HCT116 (cell line): ENCODE measurements at regions not wholly inside any gene's neighbourhood (a gene's known extent, or its start where the extent isn't known, plus 50 kb on each side); places are given as distances from the start of the nearest gene placed in this dataset.

Experiments
- ATAC-seq: fragments of 200-7000 bp; cut with Tn5 transposase; 2 replicates; pipeline ENCODE4 v1.9.1; 2020; ENCODE audit warnings: mild to moderate bottlenecking, moderate library complexity
- BruUV-seq: library from RNA; stranded (reverse); fragments of 400-500 nt; replicated peaks from 2 replicates; lab custom pipeline; 2021; lab: Mats Ljungman, UMichigan
- CTCF ChIA-PET: fragments of 300-600 bp; sonication (Branson Sonifier 250); formaldehyde crosslinking; loops from one replicate; lab custom pipeline; 2021; ENCODE audit warnings: antibody characterized with exemption; lab: Charles Lee
- POLR2A ChIA-PET: fragments of 300-600, 350-600 bp; sonication (Branson Sonifier 250); formaldehyde crosslinking; loops from one replicate; lab custom pipeline; 2021; ENCODE audit warnings: antibody characterized with exemption; lab: Charles Lee
- RAD21 ChIA-PET, 2 experiments: fragments of 300-600 bp; sonication (Branson Sonifier 250); formaldehyde crosslinking; loops; one replicate each; lab custom pipeline; 2023; ENCODE audit warnings: low total read pairs in 2 of 2; ENCODE audit not compliant: uncharacterized antibody in 2 of 2, unreplicated experiment in 2 of 2, low non-redundant PET in 1 of 2; lab: Charles Lee
- DNase-seq: peaks from one replicate; pipeline ENCODE4 v3.0.0-alpha.2; 2010; ENCODE audit warnings: low read depth, low spot score
- H2AFZ ChIP-seq: fragments of 200-600 bp; shearing (Covaris generic), sonication (generic); 2 replicates; pipeline ENCODE4 v1.6.1; 2017; ENCODE audit warnings: low read depth, mixed run types, mixed read lengths, antibody characterized with exemption, low read length; ENCODE audit not compliant: poor library complexity, severe bottlenecking
- H3K27ac ChIP-seq: 2 replicates; pipeline ENCODE4 v1.5.1; 2012; ENCODE audit warnings: low read depth, low read length
- H3K27me3 ChIP-seq: fragments of 200-600 bp; sonication (generic); 2 replicates; pipeline ENCODE4 v1.6.1; 2016; ENCODE audit warnings: mixed run types, low read length, mixed read lengths; ENCODE audit not compliant: insufficient read depth
- H3K36me3 ChIP-seq, 2 experiments: fragments of 200-500 bp in 1 of 2; fragments of 200-600 bp in 1 of 2; sonication (Bioruptor generic) in 1 of 2; sonication (generic) in 1 of 2; 2 replicates each; pipeline versions ENCODE4 v1.5.1 to v1.6.1; 2014 to 2016; ENCODE audit warnings: low read length in 2 of 2, inconsistent platforms in 1 of 2, mixed read lengths in 1 of 2, mixed run types in 1 of 2; ENCODE audit not compliant: insufficient read depth in 2 of 2, control insufficient read depth in 1 of 2
- H3K4me1 ChIP-seq, 2 experiments: fragments of 200-600 bp in 1 of 2; sonication (generic) in 1 of 2; 2 replicates each; pipeline versions ENCODE4 v1.5.1 to v1.6.1; 2012 to 2017; ENCODE audit warnings: low read length in 2 of 2, inconsistent platforms in 1 of 2, mild to moderate bottlenecking in 1 of 2, mixed read lengths in 1 of 2, mixed run types in 1 of 2, moderate library complexity in 1 of 2; ENCODE audit not compliant: insufficient read depth in 2 of 2, control insufficient read depth in 1 of 2
- H3K4me2 ChIP-seq: fragments of 200-600 bp; sonication (generic); 2 replicates; pipeline ENCODE4 v1.6.1; 2017; ENCODE audit warnings: mixed run types, low read length, mixed read lengths
- H3K4me3 ChIP-seq, 2 experiments: fragments of 200-600 bp in 1 of 2; sonication (generic) in 1 of 2; replicated peaks in 1 of 2; 2 replicates each; pipeline ENCODE4 v1.5.1; 2011 to 2016; ENCODE audit warnings: low read length in 2 of 2, control low read depth in 1 of 2, low read depth in 1 of 2, mild to moderate bottlenecking in 1 of 2, mixed read lengths in 1 of 2, mixed run types in 1 of 2
- H3K79me2 ChIP-seq: fragments of 200-600 bp; sonication (generic); 2 replicates; pipeline ENCODE4 v1.6.1; 2017; ENCODE audit warnings: mild to moderate bottlenecking, mixed run types, low read length, moderate library complexity, mixed read lengths; ENCODE audit not compliant: insufficient read depth
- H3K9ac ChIP-seq: fragments of 200-600 bp; sonication (generic); 2 replicates; pipeline ENCODE4 v1.6.1; 2016; ENCODE audit warnings: low read length, mixed read lengths
- H3K9me2 ChIP-seq: fragments of 200-600 bp; sonication (generic), shearing (Covaris generic); 2 replicates; pipeline ENCODE4 v1.6.1; 2017; ENCODE audit warnings: mixed run types, mild to moderate bottlenecking, moderate library complexity; ENCODE audit not compliant: insufficient read depth
- H3K9me3 ChIP-seq, 2 experiments: fragments of 200-500 bp in 1 of 2; fragments of 200-600 bp in 1 of 2; sonication (Bioruptor generic) in 1 of 2; sonication (generic) in 1 of 2; 2 replicates each; pipeline ENCODE4 v1.6.1; 2014 to 2017; ENCODE audit warnings: low read length in 2 of 2, mixed read lengths in 2 of 2, inconsistent platforms in 1 of 2, low read depth in 1 of 2, mild to moderate bottlenecking in 1 of 2, mixed run types in 1 of 2, moderate library complexity in 1 of 2; ENCODE audit not compliant: control insufficient read depth in 1 of 2, insufficient read depth in 1 of 2
- H4K20me1 ChIP-seq: fragments of 200-600 bp; sonication (generic), shearing (Covaris generic); 2 replicates; pipeline ENCODE4 v1.6.1; 2017; ENCODE audit warnings: mixed run types, mild to moderate bottlenecking, moderate library complexity; ENCODE audit not compliant: insufficient read depth
- ATF3 ChIP-seq: IDR thresholded peaks from 2 replicates; pipeline ENCODE4 v1.6.1; 2012
- CBX3 ChIP-seq: IDR thresholded peaks from 2 replicates; pipeline ENCODE4 v1.6.1; 2012; ENCODE audit warnings: low read depth
- CEBPB ChIP-seq: IDR thresholded peaks from 2 replicates; pipeline ENCODE4 v1.6.1; 2012; ENCODE audit warnings: low read depth
- EGR1 ChIP-seq: IDR thresholded peaks from 2 replicates; pipeline ENCODE4 v1.6.1; 2012; ENCODE audit warnings: low read depth
- ELF1 ChIP-seq: IDR thresholded peaks from 2 replicates; pipeline ENCODE4 v1.6.1; 2012; ENCODE audit warnings: low read depth, borderline replicate concordance
- EZH2 ChIP-seq: fragments of 200-600 bp; sonication (generic); IDR thresholded peaks from 2 replicates; pipeline ENCODE4 v1.6.1; 2017; ENCODE audit warnings: antibody characterized with exemption, mixed run types
- EZH2phosphoT487 ChIP-seq: fragments of 200-600 bp; IDR thresholded peaks from 2 replicates; pipeline ENCODE4 v1.6.1; 2018; ENCODE audit warnings: antibody characterized with exemption, borderline replicate concordance
- FOSL1 ChIP-seq: IDR thresholded peaks from 2 replicates; pipeline ENCODE4 v1.6.1; 2012; ENCODE audit warnings: low read depth
- RAD21 ChIP-seq: IDR thresholded peaks from 2 replicates; pipeline ENCODE4 v1.6.1; 2012; ENCODE audit warnings: low read depth, mild to moderate bottlenecking
- SIN3A ChIP-seq: IDR thresholded peaks from 2 replicates; pipeline ENCODE4 v1.6.1; 2012; ENCODE audit warnings: low read depth
- YY1 ChIP-seq: IDR thresholded peaks from 2 replicates; pipeline ENCODE4 v1.6.1; 2011; ENCODE audit warnings: low read length, low read depth, moderate library complexity, mild to moderate bottlenecking; ENCODE audit not compliant: insufficient replicate concordance; ENCODE audit errors: extremely low read depth
- ZFX ChIP-seq: fragments of 450-650 bp; IDR thresholded peaks from 2 replicates; pipeline ENCODE4 v1.6.1; 2017
- intact Hi-C: fragments of 100-400 bp; cut with micrococcal nuclease; formaldehyde crosslinking; loops from 2 replicates; pipeline ENCODE4 v1.10.0; 2022
- TF ChIP-seq, protein P1 (sequence below), 3 experiments: fragments of 200-600 bp in 1 of 3; sonication (generic) in 1 of 3; IDR thresholded peaks in 2 of 3; conservative IDR thresholded peaks in 1 of 3; 2 replicates each; pipeline ENCODE4 v1.5.1; 2012 to 2017; ENCODE audit warnings: low read depth in 2 of 3, low read length in 2 of 3, antibody characterized with exemption in 1 of 3, borderline replicate concordance in 1 of 3, control low read depth in 1 of 3, mild to moderate bottlenecking in 1 of 3, mixed read lengths in 1 of 3, mixed run types in 1 of 3, moderate library complexity in 1 of 3; ENCODE audit not compliant: insufficient read depth in 1 of 3
- TF ChIP-seq, protein P2 (sequence below): IDR thresholded peaks from 2 replicates; pipeline ENCODE4 v1.6.1; 2012; ENCODE audit warnings: low read depth
- TF ChIP-seq, protein P3 (sequence below): IDR thresholded peaks from 2 replicates; pipeline ENCODE4 v1.6.1; 2012

GRCh38 chr4:144336633-144337032 lies 196.1 kb upstream of the GYPA start (continued):
- TF ChIP-seq, protein P1, sequence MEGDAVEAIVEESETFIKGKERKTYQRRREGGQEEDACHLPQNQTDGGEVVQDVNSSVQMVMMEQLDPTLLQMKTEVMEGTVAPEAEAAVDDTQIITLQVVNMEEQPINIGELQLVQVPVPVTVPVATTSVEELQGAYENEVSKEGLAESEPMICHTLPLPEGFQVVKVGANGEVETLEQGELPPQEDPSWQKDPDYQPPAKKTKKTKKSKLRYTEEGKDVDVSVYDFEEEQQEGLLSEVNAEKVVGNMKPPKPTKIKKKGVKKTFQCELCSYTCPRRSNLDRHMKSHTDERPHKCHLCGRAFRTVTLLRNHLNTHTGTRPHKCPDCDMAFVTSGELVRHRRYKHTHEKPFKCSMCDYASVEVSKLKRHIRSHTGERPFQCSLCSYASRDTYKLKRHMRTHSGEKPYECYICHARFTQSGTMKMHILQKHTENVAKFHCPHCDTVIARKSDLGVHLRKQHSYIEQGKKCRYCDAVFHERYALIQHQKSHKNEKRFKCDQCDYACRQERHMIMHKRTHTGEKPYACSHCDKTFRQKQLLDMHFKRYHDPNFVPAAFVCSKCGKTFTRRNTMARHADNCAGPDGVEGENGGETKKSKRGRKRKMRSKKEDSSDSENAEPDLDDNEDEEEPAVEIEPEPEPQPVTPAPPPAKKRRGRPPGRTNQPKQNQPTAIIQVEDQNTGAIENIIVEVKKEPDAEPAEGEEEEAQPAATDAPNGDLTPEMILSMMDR (IDR thresholded peaks at IDR 0.05 in 2 of 3, conservative IDR thresholded peaks at IDR 0.05 in 1 of 3; ENCODE audit: borderline replicate concordance in 1 of 3, insufficient read depth in 1 of 3, low read depth in 2 of 3, low read length in 2 of 3) = no peak
- TF ChIP-seq, all 23 proteins: peak for 0

DNA sequence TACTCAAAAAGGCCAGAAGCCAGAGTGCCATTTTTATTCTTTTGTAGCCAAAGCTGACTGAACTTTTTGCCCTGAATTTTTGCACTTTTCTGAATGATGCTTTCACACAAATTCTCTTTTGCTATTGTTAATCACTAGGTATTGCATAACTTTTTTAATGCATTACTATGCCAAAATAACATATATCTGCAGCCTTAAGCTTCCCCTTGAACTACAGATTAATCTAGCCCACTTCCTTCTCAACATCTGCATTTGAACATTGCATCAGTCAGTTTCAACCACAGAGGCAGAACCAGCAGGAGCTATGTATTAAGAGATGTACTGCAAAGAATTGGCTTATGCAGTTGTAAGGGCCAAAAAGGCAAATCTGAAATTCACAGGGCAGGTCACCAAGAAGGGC lies 197.6 kb upstream of the GYPA start:
- RAD21 ChIA-PET = no interaction called here
- H3K9me3 ChIP-seq = no peaks in the 10 kb centered on the region
- no peak overlapping the region for H2AFZ ChIP-seq
- no peak overlapping the region for H3K4me2 ChIP-seq
- POLR2A ChIA-PET = no interaction called here
- CTCF ChIA-PET = no interaction called here
- H3K27ac ChIP-seq = no peak overlapping the region
- H3K9me2 ChIP-seq = peaks cover 2% of the 10 kb centered on the region; the same call in 1 of the 2 replicates
- intact Hi-C loops = no loop called here
- H3K4me3 ChIP-seq = no peak overlapping the region
- ATAC-seq = no peak
- no peaks in the 10 kb centered on the region for H3K4me1 ChIP-seq
- no peak overlapping the region for H3K9ac ChIP-seq
- H3K27me3 ChIP-seq = no peaks in the 10 kb centered on the region
- BruUV-seq = no TSS peak
- H3K36me3 ChIP-seq = no peaks in the 10 kb centered on the region
- H4K20me1 ChIP-seq = no peaks in the 10 kb centered on the region
- DNase-seq = no peak
- no peaks in the 10 kb centered on the region for H3K79me2 ChIP-seq
- no peak for TF ChIP-seq RAD21
- no peak for TF ChIP-seq EZH2phosphoT487
- TF ChIP-seq ZFX = no peak
- no peak for TF ChIP-seq EZH2
- TF ChIP-seq EGR1 = no peak
- TF ChIP-seq CEBPB = no peak
- TF ChIP-seq FOSL1 = no peak
- TF ChIP-seq SIN3A = no peak
- TF ChIP-seq, protein P2, sequence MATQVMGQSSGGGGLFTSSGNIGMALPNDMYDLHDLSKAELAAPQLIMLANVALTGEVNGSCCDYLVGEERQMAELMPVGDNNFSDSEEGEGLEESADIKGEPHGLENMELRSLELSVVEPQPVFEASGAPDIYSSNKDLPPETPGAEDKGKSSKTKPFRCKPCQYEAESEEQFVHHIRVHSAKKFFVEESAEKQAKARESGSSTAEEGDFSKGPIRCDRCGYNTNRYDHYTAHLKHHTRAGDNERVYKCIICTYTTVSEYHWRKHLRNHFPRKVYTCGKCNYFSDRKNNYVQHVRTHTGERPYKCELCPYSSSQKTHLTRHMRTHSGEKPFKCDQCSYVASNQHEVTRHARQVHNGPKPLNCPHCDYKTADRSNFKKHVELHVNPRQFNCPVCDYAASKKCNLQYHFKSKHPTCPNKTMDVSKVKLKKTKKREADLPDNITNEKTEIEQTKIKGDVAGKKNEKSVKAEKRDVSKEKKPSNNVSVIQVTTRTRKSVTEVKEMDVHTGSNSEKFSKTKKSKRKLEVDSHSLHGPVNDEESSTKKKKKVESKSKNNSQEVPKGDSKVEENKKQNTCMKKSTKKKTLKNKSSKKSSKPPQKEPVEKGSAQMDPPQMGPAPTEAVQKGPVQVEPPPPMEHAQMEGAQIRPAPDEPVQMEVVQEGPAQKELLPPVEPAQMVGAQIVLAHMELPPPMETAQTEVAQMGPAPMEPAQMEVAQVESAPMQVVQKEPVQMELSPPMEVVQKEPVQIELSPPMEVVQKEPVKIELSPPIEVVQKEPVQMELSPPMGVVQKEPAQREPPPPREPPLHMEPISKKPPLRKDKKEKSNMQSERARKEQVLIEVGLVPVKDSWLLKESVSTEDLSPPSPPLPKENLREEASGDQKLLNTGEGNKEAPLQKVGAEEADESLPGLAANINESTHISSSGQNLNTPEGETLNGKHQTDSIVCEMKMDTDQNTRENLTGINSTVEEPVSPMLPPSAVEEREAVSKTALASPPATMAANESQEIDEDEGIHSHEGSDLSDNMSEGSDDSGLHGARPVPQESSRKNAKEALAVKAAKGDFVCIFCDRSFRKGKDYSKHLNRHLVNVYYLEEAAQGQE = no peak
- TF ChIP-seq CBX3 = no peak
- TF ChIP-seq, protein P1 (IDR thresholded peaks at IDR 0.05 in 2 of 3, conservative IDR thresholded peaks at IDR 0.05 in 1 of 3; ENCODE audit: borderline replicate concordance in 1 of 3, insufficient read depth in 1 of 3, low read depth in 2 of 3, low read length in 2 of 3) = no peak
- no peak for TF ChIP-seq YY1
- no peak for TF ChIP-seq ELF1
- TF ChIP-seq, protein P3, sequence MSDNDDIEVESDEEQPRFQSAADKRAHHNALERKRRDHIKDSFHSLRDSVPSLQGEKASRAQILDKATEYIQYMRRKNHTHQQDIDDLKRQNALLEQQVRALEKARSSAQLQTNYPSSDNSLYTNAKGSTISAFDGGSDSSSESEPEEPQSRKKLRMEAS = no peak
- no peak for TF ChIP-seq ATF3
